H9 (cell line): ENCODE measurements at regions not wholly inside any gene's neighbourhood (a gene's known extent, or its start where the extent isn't known, plus 50 kb on each side); places are given as distances from the start of the nearest gene placed in this dataset.
"Not testable (repeated sequence)": the region's sequence is repeated elsewhere in the genome, so short reads cannot be mapped to it uniquely, and the experiment has no call there.

Source experiments
- DNase-seq: peaks from one replicate; pipeline ENCODE4 v3.0.0-alpha.2; 2017
- H2AFZ ChIP-seq: one replicate; pipeline ENCODE4 v1.6.1; 2013; ENCODE audit warnings: mild to moderate bottlenecking, low read length, control low read depth, moderate library complexity
- H2AK5ac ChIP-seq: 2 replicates; pipeline ENCODE4 v1.6.1; 2013; ENCODE audit warnings: low read length, control low read depth, mixed read lengths; ENCODE audit not compliant: insufficient read length
- H2BK120ac ChIP-seq: one replicate; pipeline ENCODE4 v1.6.1; 2013; ENCODE audit warnings: low read depth, mild to moderate bottlenecking, low read length, control low read depth, inconsistent platforms; ENCODE audit not compliant: poor library complexity, severe bottlenecking
- H2BK12ac ChIP-seq: 2 replicates; pipeline ENCODE4 v1.6.1; 2013; ENCODE audit warnings: low read length, control low read depth, mixed read lengths, low read depth; ENCODE audit not compliant: insufficient read length
- H2BK15ac ChIP-seq: 2 replicates; pipeline ENCODE4 v1.6.1; 2013; ENCODE audit warnings: low read depth, low read length, control low read depth
- H2BK20ac ChIP-seq: one replicate; pipeline ENCODE4 v1.6.1; 2013; ENCODE audit warnings: low read depth, mild to moderate bottlenecking, low read length, control low read depth, inconsistent platforms; ENCODE audit not compliant: poor library complexity, severe bottlenecking
- H2BK5ac ChIP-seq: 2 replicates; pipeline ENCODE4 v1.6.1; 2013; ENCODE audit warnings: low read length, control low read depth, mixed read lengths; ENCODE audit not compliant: insufficient read length
- H3K14ac ChIP-seq: 2 replicates; pipeline ENCODE4 v1.6.1; 2013; ENCODE audit warnings: low read length, control low read depth; ENCODE audit not compliant: insufficient read depth
- H3K18ac ChIP-seq: 2 replicates; pipeline ENCODE4 v1.6.1; 2013; ENCODE audit warnings: low read depth, mild to moderate bottlenecking, mixed read lengths, low read length, control low read depth; ENCODE audit not compliant: insufficient read length
- H3K23ac ChIP-seq: 2 replicates; pipeline ENCODE4 v1.6.1; 2013; ENCODE audit warnings: low read length, control low read depth, mixed read lengths, low read depth; ENCODE audit not compliant: insufficient read length
- H3K23me2 ChIP-seq: 2 replicates; pipeline ENCODE4 v1.6.1; 2013; ENCODE audit warnings: low read depth, mild to moderate bottlenecking, mixed read lengths, low read length, control low read depth; ENCODE audit not compliant: insufficient read length, poor library complexity, severe bottlenecking
- H3K27ac ChIP-seq: 2 replicates; pipeline ENCODE4 v1.5.1; 2013; ENCODE audit warnings: low read length, control low read depth, mixed read lengths, low read depth; ENCODE audit not compliant: insufficient read length
- H3K27me3 ChIP-seq: 2 replicates; pipeline ENCODE4 v1.6.1; 2013; ENCODE audit warnings: low read length, control low read depth, inconsistent platforms; ENCODE audit not compliant: insufficient read depth
- H3K4ac ChIP-seq: 2 replicates; pipeline ENCODE4 v1.6.1; 2013; ENCODE audit warnings: low read depth, mild to moderate bottlenecking, control low read depth, inconsistent platforms, low read length, moderate library complexity
- H3K4me1 ChIP-seq: 2 replicates; pipeline ENCODE4 v1.6.1; 2013; ENCODE audit warnings: low read length, control low read depth, inconsistent platforms; ENCODE audit not compliant: insufficient read depth
- H3K4me2 ChIP-seq: 2 replicates; pipeline ENCODE4 v1.6.1; 2013; ENCODE audit warnings: low read length, control low read depth, mixed read lengths; ENCODE audit not compliant: insufficient read length, insufficient read depth
- H3K56ac ChIP-seq: 2 replicates; pipeline ENCODE4 v1.6.1; 2013; ENCODE audit warnings: low read depth, mild to moderate bottlenecking, mixed read lengths, low read length, control low read depth; ENCODE audit not compliant: insufficient read length
- H3K79me1 ChIP-seq: 2 replicates; pipeline ENCODE4 v1.6.1; 2013; ENCODE audit warnings: low read depth, mild to moderate bottlenecking, moderate library complexity, low read length, control low read depth, inconsistent platforms; ENCODE audit not compliant: insufficient read depth, poor library complexity, severe bottlenecking
- H3K79me2 ChIP-seq: 2 replicates; pipeline ENCODE4 v1.6.1; 2013; ENCODE audit warnings: low read length, control low read depth, inconsistent platforms; ENCODE audit not compliant: insufficient read depth
- H3K9ac ChIP-seq: 2 replicates; pipeline ENCODE4 v1.6.1; 2013; ENCODE audit warnings: low read length, control low read depth, mixed read lengths; ENCODE audit not compliant: insufficient read length; ENCODE audit errors: extremely low read depth
- H3K9me3 ChIP-seq: one replicate; pipeline ENCODE4 v1.6.1; 2013; ENCODE audit warnings: low read depth, low read length, inconsistent platforms; ENCODE audit not compliant: control insufficient read depth
- H3T11ph ChIP-seq: one replicate; pipeline ENCODE4 v1.6.1; 2013; ENCODE audit warnings: mild to moderate bottlenecking, low read length, control low read depth, inconsistent platforms
- H4K20me1 ChIP-seq: one replicate; pipeline ENCODE4 v1.6.1; 2013; ENCODE audit not compliant: control insufficient read depth, insufficient read length, insufficient read depth
- H4K5ac ChIP-seq: 2 replicates; pipeline ENCODE4 v1.6.1; 2013; ENCODE audit warnings: low read depth, mild to moderate bottlenecking, mixed read lengths, low read length, control low read depth; ENCODE audit not compliant: insufficient read length
- H4K8ac ChIP-seq: replicated peaks from 2 replicates; pipeline ENCODE4 v1.6.1; 2013; ENCODE audit warnings: low read length, control low read depth, mixed read lengths, low read depth; ENCODE audit not compliant: insufficient read length
- H4K91ac ChIP-seq: 2 replicates; pipeline ENCODE4 v1.6.1; 2013; ENCODE audit warnings: low read depth, mild to moderate bottlenecking, moderate library complexity, mixed read lengths, low read length, control low read depth; ENCODE audit not compliant: insufficient read length
- H3K27ac Mint-ChIP-seq, 3 experiments: 2 replicates in 2 of 3; 3 replicates in 1 of 3; pipeline ENCODE4 v1.8.0; 2020 to 2021; ENCODE audit warnings: mixed read lengths in 3 of 3, mild to moderate bottlenecking in 1 of 3, moderate library complexity in 1 of 3
- H3K27me3 Mint-ChIP-seq: 2 replicates; pipeline ENCODE4 v1.8.0; 2021; ENCODE audit warnings: low read depth, mild to moderate bottlenecking, moderate library complexity, mixed read lengths
- H3K36me3 Mint-ChIP-seq, 3 experiments: 2 replicates in 2 of 3; 3 replicates in 1 of 3; pipeline ENCODE4 v1.8.0; 2020 to 2021; ENCODE audit warnings: low read depth in 3 of 3, mixed read lengths in 3 of 3; ENCODE audit not compliant: insufficient read depth in 1 of 3
- H3K4me1 Mint-ChIP-seq, 2 experiments: 2 replicates each; pipeline ENCODE4 v1.8.0; 2020; ENCODE audit warnings: mixed read lengths in 2 of 2
- H3K4me3 Mint-ChIP-seq, 2 experiments: 2 replicates in 1 of 2; 3 replicates in 1 of 2; pipeline ENCODE4 v1.8.0; 2020 to 2021; ENCODE audit warnings: mild to moderate bottlenecking in 2 of 2, mixed read lengths in 2 of 2, moderate library complexity in 1 of 2
- H3K9me3 Mint-ChIP-seq, 2 experiments: 2 replicates in 1 of 2; 3 replicates in 1 of 2; pipeline ENCODE4 v1.8.0; 2020; ENCODE audit warnings: mild to moderate bottlenecking in 2 of 2, mixed read lengths in 2 of 2, moderate library complexity in 1 of 2
- CTCF ChIP-seq: fragments of 200-600 bp; sonication (generic); conservative IDR thresholded peaks from 3 replicates; pipeline ENCODE4 v1.8.0; 2021; ENCODE audit warnings: antibody characterized with exemption, mild to moderate bottlenecking
- WGBS: extraction: QIAGEN DNeasy Blood & Tissue Kit; methylation state at CpG from one replicate; pipeline ENCODE4 v1.1.7; 2013; ENCODE audit warnings: missing lambda C conversion rate, low lambda C conversion rate, mixed read lengths; ENCODE audit not compliant: insufficient read length; ENCODE audit errors: extremely low coverage; 5-methylcytosine and 5-hydroxymethylcytosine counted together

DNA sequence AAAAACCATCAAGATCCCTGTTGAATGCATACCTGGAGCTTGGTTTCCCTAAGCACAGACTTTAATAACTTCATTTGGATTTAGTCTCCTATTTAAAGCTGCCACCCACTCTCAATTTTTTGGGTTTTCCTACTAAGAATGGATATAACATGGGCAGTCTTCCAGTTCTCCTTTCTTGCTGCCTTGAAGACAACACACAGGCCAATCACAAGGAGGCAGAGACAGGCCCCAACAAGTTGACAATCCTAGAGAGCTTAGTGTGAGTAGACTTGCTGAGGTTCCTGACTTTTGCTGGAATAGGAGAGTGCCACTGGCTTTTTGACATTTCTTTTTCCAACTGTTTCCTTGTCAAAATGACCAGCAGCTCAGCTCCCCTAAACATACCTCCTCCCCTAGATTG is 112.3 kb upstream of the ESR1 start:
- no peak for DNase-seq
- peaks cover 2% of the 10 kb centered on the region; the same call in 1 of the 2 replicates for H3K27me3 Mint-ChIP-seq
- Histone ChIP-seq H3K79me2 (no peaks in the 10 kb centered on the region), H3K4ac (no peak overlapping the region), H3K14ac (no peak overlapping the region), H3K23ac (no peak overlapping the region), H4K8ac (no peak overlapping the region), H3K4me1 (no peaks in the 10 kb centered on the region), H2BK15ac (no peak overlapping the region), H3K4me2 (no peak overlapping the region), H3K56ac (no peak overlapping the region), H2BK12ac (no peak overlapping the region), H3K79me1 (no peaks in the 10 kb centered on the region), H4K5ac (no peak overlapping the region), H2BK20ac (no peak overlapping the region), H3K27ac (no peak overlapping the region), H2BK120ac (no peak overlapping the region), H2AK5ac (no peak overlapping the region), H2BK5ac (no peak overlapping the region), H3K18ac (no peak overlapping the region), H2AFZ (no peak overlapping the region), H3T11ph (no peak overlapping the region), H3K23me2 (no peaks in the 10 kb centered on the region), H3K9me3 (no peaks in the 10 kb centered on the region), H4K91ac (no peak overlapping the region), H3K9ac (no peak overlapping the region), H3K27me3 (no peaks in the 10 kb centered on the region), H4K20me1 (no peaks in the 10 kb centered on the region)
- no peaks in the 10 kb centered on the region for H3K9me3 Mint-ChIP-seq
- no peak for TF ChIP-seq CTCF
- H3K4me1 Mint-ChIP-seq, result peaks cover 8 to 14% of the 10 kb centered on the region in 2 experiments
- H3K4me3 Mint-ChIP-seq, result no peak overlapping the region
- H3K36me3 Mint-ChIP-seq, result no peaks in the 10 kb centered on the region
- H3K27ac Mint-ChIP-seq, result no peak overlapping the region

GRCh38 chr6:151696302-151696701 is 111.2 kb upstream of the ESR1 start:
- H3K27me3 ChIP-seq, H3K14ac ChIP-seq, H3K9me3 ChIP-seq, H3K18ac ChIP-seq, H3K27me3 Mint-ChIP-seq, H3K27ac Mint-ChIP-seq, H3K27ac ChIP-seq, H4K8ac ChIP-seq, H3K79me2 ChIP-seq, H3K56ac ChIP-seq, H2BK20ac ChIP-seq, H2BK15ac ChIP-seq, H2BK5ac ChIP-seq, H2BK12ac ChIP-seq, H3K23ac ChIP-seq, H3K4me1 ChIP-seq, H3K9me3 Mint-ChIP-seq, H4K5ac ChIP-seq, H3T11ph ChIP-seq, H3K36me3 Mint-ChIP-seq, H3K4ac ChIP-seq, H4K91ac ChIP-seq, H2AK5ac ChIP-seq, H3K23me2 ChIP-seq, H3K79me1 ChIP-seq, H3K4me3 Mint-ChIP-seq, H3K9ac ChIP-seq, DNase-seq, H2AFZ ChIP-seq, H3K4me2 ChIP-seq, H4K20me1 ChIP-seq, H2BK120ac ChIP-seq: not testable (repeated sequence)
- H3K4me1 Mint-ChIP-seq, result peaks cover 8 to 12% of the 10 kb centered on the region in 2 experiments
- WGBS, result no CpG with 5 or more reads among the region's 4 CpGs
